ENCODE measurements at regions not wholly inside any gene's neighbourhood (a gene's known extent, or its start where the extent isn't known, plus 50 kb on each side); places are given as distances from the start of the nearest gene placed in this dataset.

GRCh38 chr2:117195381-117195780 lies 619.1 kb upstream of the DDX18 start:
- in situ Hi-C loops (cut with HindIII; ENCODE audit: low pct_ligation_motif_present, low sequenced_read_pairs): no loop called here
- no peak for DNase-seq
- Histone ChIP-seq H3K36me3 (replicated peaks) (no peaks in the 10 kb centered on the region), H3K27me3 (replicated peaks) (no peaks in the 10 kb centered on the region), H3K27ac (no peak overlapping the region), H3K4me3 (ENCODE audit: low read depth, low read length) (no peak overlapping the region)
- no peak for TF ChIP-seq CTCF (IDR thresholded peaks at IDR 0.05; ENCODE audit: low read depth, low read length, missing control alignments)

DNA sequence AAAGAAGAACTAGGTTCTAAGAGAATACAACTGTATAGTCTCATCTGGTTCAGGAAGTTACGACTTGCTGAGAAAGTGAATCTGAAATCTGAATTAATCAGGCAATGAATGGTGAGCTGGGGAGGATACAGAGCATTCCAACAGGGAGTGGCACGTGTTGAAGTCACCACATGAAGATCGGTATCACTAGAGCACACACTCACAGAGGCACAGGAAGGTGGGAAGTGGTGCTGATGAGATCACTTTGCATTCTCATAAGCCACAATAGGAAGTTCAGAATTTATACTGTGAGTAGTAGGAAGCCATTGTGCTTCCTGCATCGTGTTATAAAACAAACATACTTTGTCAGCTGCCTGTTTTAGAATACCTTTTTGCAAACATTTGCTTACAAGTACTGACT lies 615.0 kb upstream of the DDX18 start:
- H3K27ac ChIP-seq: no peak overlapping the region
- TF ChIP-seq CTCF (IDR thresholded peaks at IDR 0.05; ENCODE audit: low read depth, low read length, missing control alignments): no peak
- no peak overlapping the region for H3K4me3 ChIP-seq (ENCODE audit: low read depth, low read length)
- no peaks in the 10 kb centered on the region for H3K27me3 ChIP-seq (replicated peaks)
- no peaks in the 10 kb centered on the region for H3K36me3 ChIP-seq (replicated peaks)
- no peak for DNase-seq
- in situ Hi-C loops (cut with HindIII; ENCODE audit: low pct_ligation_motif_present, low sequenced_read_pairs): no loop called here

DNA sequence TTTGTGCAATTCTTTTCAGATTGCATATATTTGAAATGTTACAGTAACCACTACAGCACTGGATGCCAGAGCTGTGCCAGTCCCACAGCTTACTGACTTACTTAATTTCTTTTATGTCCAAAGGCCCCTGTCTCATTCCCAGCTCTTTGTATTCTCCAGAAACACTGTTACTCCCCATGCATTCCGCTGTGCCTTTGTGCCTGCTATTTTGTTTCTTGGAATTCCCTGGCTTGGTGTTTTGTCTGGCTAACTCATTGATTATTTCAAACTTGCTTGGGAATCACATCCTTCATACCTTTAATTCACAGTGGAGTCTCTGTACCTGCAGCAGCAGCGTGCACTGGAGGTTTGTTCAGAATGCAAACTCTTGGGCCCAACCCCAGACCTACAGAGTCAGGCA lies 601.9 kb upstream of the DDX18 start:
- in situ Hi-C loops (cut with HindIII; ENCODE audit: low pct_ligation_motif_present, low sequenced_read_pairs): no loop called here
- H3K27ac ChIP-seq: no peak overlapping the region
- no peaks in the 10 kb centered on the region for H3K27me3 ChIP-seq (replicated peaks)
- no peak for TF ChIP-seq CTCF (IDR thresholded peaks at IDR 0.05; ENCODE audit: low read depth, low read length, missing control alignments)
- DNase-seq: no peak
- H3K4me3 ChIP-seq (ENCODE audit: low read depth, low read length): no peak overlapping the region
- no peaks in the 10 kb centered on the region for H3K36me3 ChIP-seq (replicated peaks)

GRCh38 chr2:117217145-117217544 lies 597.3 kb upstream of the DDX18 start:
- H3K36me3 ChIP-seq (replicated peaks): no peaks in the 10 kb centered on the region
- H3K27ac ChIP-seq: no peak overlapping the region
- no peaks in the 10 kb centered on the region for H3K27me3 ChIP-seq (replicated peaks)
- no peak overlapping the region for H3K4me3 ChIP-seq (ENCODE audit: low read depth, low read length)
- in situ Hi-C loops (cut with HindIII; ENCODE audit: low pct_ligation_motif_present, low sequenced_read_pairs): no loop called here
- no peak for DNase-seq
- TF ChIP-seq CTCF (IDR thresholded peaks at IDR 0.05; ENCODE audit: low read depth, low read length, missing control alignments): no peak

- H3K27me3 ChIP-seq (replicated peaks): no peaks in the 10 kb centered on the region
- no peak for TF ChIP-seq CTCF (IDR thresholded peaks at IDR 0.05; ENCODE audit: low read depth, low read length, missing control alignments)
- in situ Hi-C loops (cut with HindIII; ENCODE audit: low pct_ligation_motif_present, low sequenced_read_pairs): no loop called here
- no peaks in the 10 kb centered on the region for H3K36me3 ChIP-seq (replicated peaks)
- DNase-seq: no peak
- H3K27ac ChIP-seq: no peak overlapping the region
- no peak overlapping the region for H3K4me3 ChIP-seq (ENCODE audit: low read depth, low read length)
These were observed 591.7 kb upstream of the DDX18 start for GRCh38 chr2:117222809-117223208.

- H3K36me3 ChIP-seq (replicated peaks): no peaks in the 10 kb centered on the region
- no peak for TF ChIP-seq CTCF (IDR thresholded peaks at IDR 0.05; ENCODE audit: low read depth, low read length, missing control alignments)
- DNase-seq: no peak
- in situ Hi-C loops (cut with HindIII; ENCODE audit: low pct_ligation_motif_present, low sequenced_read_pairs): no loop called here
- no peak overlapping the region for H3K27ac ChIP-seq
- no peaks in the 10 kb centered on the region for H3K27me3 ChIP-seq (replicated peaks)
- no peak overlapping the region for H3K4me3 ChIP-seq (ENCODE audit: low read depth, low read length)
These were observed 582.2 kb upstream of the DDX18 start for GRCh38 chr2:117232305-117232704.

Measured in brain microvascular endothelial cell (primary cell).